ENCODE measurements at regions not wholly inside any gene's neighbourhood (a gene's known extent, or its start where the extent isn't known, plus 50 kb on each side); places are given as distances from the start of the nearest gene placed in this dataset.

DNA sequence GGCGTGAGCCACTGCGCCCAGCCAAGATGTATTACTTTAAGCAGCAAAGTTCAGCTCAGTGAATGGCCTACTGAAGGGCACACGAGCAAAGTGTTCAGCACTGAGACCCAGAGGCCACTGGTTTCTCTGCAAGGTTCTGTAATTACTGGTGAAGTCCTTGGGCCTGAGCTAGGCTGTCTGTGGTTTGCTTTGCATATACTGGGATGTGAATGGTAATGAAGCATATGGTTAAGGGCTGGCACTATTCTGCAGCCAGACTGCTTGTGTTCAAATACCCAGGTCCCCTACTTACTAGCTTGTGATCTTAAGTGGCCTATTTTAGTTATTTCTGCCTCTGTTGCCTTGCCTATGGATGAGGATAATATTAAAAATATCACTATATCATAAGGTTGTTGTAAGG is 72.0 kb downstream of the LLPH start:
- H3K79me2 ChIP-seq (ENCODE audit: control insufficient read depth, insufficient read depth, low read length), result no peaks in the 10 kb centered on the region
- no peak overlapping the region for H3K4me2 ChIP-seq (ENCODE audit: insufficient read depth, low read length)
- no peak for TF ChIP-seq POLR2A (IDR thresholded peaks at IDR 0.05; ENCODE audit: low read depth, low read length)
- TF ChIP-seq JUN (IDR thresholded peaks at IDR 0.05; ENCODE audit: borderline replicate concordance, insufficient read depth, insufficient read length, low read depth), result no peak
- TF ChIP-seq MYC (IDR thresholded peaks at IDR 0.05; ENCODE audit: low read depth, low read length), result no peak
- TF ChIP-seq GATA2 (IDR thresholded peaks at IDR 0.05; ENCODE audit: insufficient read depth, insufficient read length, low read depth, low read length), result no peak
- TF ChIP-seq EZH2 (IDR thresholded peaks at IDR 0.05; ENCODE audit: borderline replicate concordance, low read depth, low read length, severe bottlenecking), result no peak
- no peak for TF ChIP-seq FOS (IDR thresholded peaks at IDR 0.05; ENCODE audit: borderline replicate concordance, insufficient read depth, low read length)
- TF ChIP-seq POLR2AphosphoS5 (IDR thresholded peaks at IDR 0.05; ENCODE audit: insufficient read depth, low read depth, low read length), result no peak
- H3K9me1 ChIP-seq (replicated peaks; ENCODE audit: control insufficient read depth, extremely low read depth, insufficient read depth, low read length), result no peaks in the 10 kb centered on the region
- H3K9me3 ChIP-seq (replicated peaks; ENCODE audit: control insufficient read depth, insufficient read depth, low read length), result no peaks in the 10 kb centered on the region
- peaks cover 4 to 8% of the 10 kb centered on the region in 2 experiments for H3K27me3 ChIP-seq (ENCODE audit: control insufficient read depth in 2 of 2, insufficient read depth in 2 of 2, low read length in 2 of 2)
- BruUV-seq (replicated peaks), result no TSS peak
- no peak for FAIRE-seq
- no peak overlapping the region for H3K4me3 ChIP-seq (replicated peaks in 1 of 3; ENCODE audit: insufficient read depth in 1 of 3, low read depth in 1 of 3, low read length in 3 of 3)
- dilution Hi-C loops (cut with MboI; ENCODE audit: extremely low pct_ligation_motif_present, low sequenced_read_pairs) (no loop called here), intact Hi-C loops (cut with micrococcal nuclease) (no loop called here)
- POLR2A ChIA-PET, result no interaction called here
- H4K20me1 ChIP-seq (replicated peaks; ENCODE audit: control insufficient read depth, extremely low read depth, insufficient read depth, low read length), result no peaks in the 10 kb centered on the region
- H3K9ac ChIP-seq (replicated peaks; ENCODE audit: extremely low read depth, insufficient read depth, low read length), result no peak overlapping the region
- H2AFZ ChIP-seq (ENCODE audit: low read depth, low read length), result no peak overlapping the region
- H3K4me1 ChIP-seq (ENCODE audit: control insufficient read depth, extremely low read depth, insufficient read depth, low read length), result peaks cover 10% of the 10 kb centered on the region
- DNase-seq (ENCODE audit: low read depth, low spot score), result no peak
- CTCF ChIA-PET, result interaction anchor here (1.4 kb wide), 1 partner anchor 13 kb away, joined by 4 read pairs; no protein-coding TSS in a partner anchor
- no peaks in the 10 kb centered on the region for H3K36me3 ChIP-seq (ENCODE audit: control insufficient read depth in 2 of 2, extremely low read depth in 1 of 2, insufficient read depth in 2 of 2, low read length in 2 of 2)
- no peak overlapping the region for H3K27ac ChIP-seq (ENCODE audit: insufficient read depth, low read depth, low read length)

- no peaks in the 10 kb centered on the region for H3K79me2 ChIP-seq (ENCODE audit: control insufficient read depth, insufficient read depth, low read length)
- DNase-seq (ENCODE audit: low read depth, low spot score), result no peak
- ChIA-PET CTCF (interaction anchor here (0.8 to 1.1 kb wide), 3 partner anchors 15 to 499 kb away, joined by 3 to 4 read pairs (median 3); no protein-coding TSS in a partner anchor), POLR2A (no interaction called here)
- no peaks in the 10 kb centered on the region for H3K4me1 ChIP-seq (ENCODE audit: control insufficient read depth, extremely low read depth, insufficient read depth, low read length)
- BruUV-seq (replicated peaks), result no TSS peak
- intact Hi-C loops (cut with micrococcal nuclease), result no loop called here
- no peak for TF ChIP-seq JUN (IDR thresholded peaks at IDR 0.05; ENCODE audit: borderline replicate concordance, insufficient read depth, insufficient read length, low read depth)
- no peak for TF ChIP-seq MAX (IDR thresholded peaks at IDR 0.05; ENCODE audit: insufficient read depth, insufficient read length)
- no peak for TF ChIP-seq CTCF (IDR thresholded peaks at IDR 0.05; ENCODE audit: extremely low read depth in 1 of 2, insufficient read depth in 1 of 2, low read depth in 1 of 2, low read length in 2 of 2)
- TF ChIP-seq POLR2AphosphoS5 (IDR thresholded peaks at IDR 0.05; ENCODE audit: insufficient read depth, low read depth, low read length), result no peak
- TF ChIP-seq FOS (IDR thresholded peaks at IDR 0.05; ENCODE audit: borderline replicate concordance, insufficient read depth, low read length), result no peak
- TF ChIP-seq EZH2 (IDR thresholded peaks at IDR 0.05; ENCODE audit: borderline replicate concordance, low read depth, low read length, severe bottlenecking), result no peak
- no peak for TF ChIP-seq POLR2A (IDR thresholded peaks at IDR 0.05; ENCODE audit: low read depth, low read length)
- TF ChIP-seq MYC (IDR thresholded peaks at IDR 0.05; ENCODE audit: low read depth, low read length), result no peak
- no peak for TF ChIP-seq GATA2 (IDR thresholded peaks at IDR 0.05; ENCODE audit: insufficient read depth, insufficient read length, low read depth, low read length)
- no peak overlapping the region for H3K4me3 ChIP-seq (replicated peaks in 1 of 3; ENCODE audit: insufficient read depth in 1 of 3, low read depth in 1 of 3, low read length in 3 of 3)
- no peaks in the 10 kb centered on the region for H4K20me1 ChIP-seq (replicated peaks; ENCODE audit: control insufficient read depth, extremely low read depth, insufficient read depth, low read length)
- H3K27ac ChIP-seq (ENCODE audit: insufficient read depth, low read depth, low read length), result no peak overlapping the region
- FAIRE-seq, result no peak
- H3K9ac ChIP-seq (replicated peaks; ENCODE audit: extremely low read depth, insufficient read depth, low read length), result no peak overlapping the region
- H3K9me1 ChIP-seq (replicated peaks; ENCODE audit: control insufficient read depth, extremely low read depth, insufficient read depth, low read length), result no peaks in the 10 kb centered on the region
- H3K27me3 ChIP-seq (ENCODE audit: control insufficient read depth in 2 of 2, insufficient read depth in 2 of 2, low read length in 2 of 2), result peaks cover 4 to 14% of the 10 kb centered on the region in 2 experiments
- H3K4me2 ChIP-seq (ENCODE audit: insufficient read depth, low read length), result no peak overlapping the region
- dilution Hi-C loops (cut with MboI; ENCODE audit: extremely low pct_ligation_motif_present, low sequenced_read_pairs), result no loop called here
- H3K9me3 ChIP-seq (replicated peaks; ENCODE audit: control insufficient read depth, insufficient read depth, low read length), result no peaks in the 10 kb centered on the region
- H3K36me3 ChIP-seq (ENCODE audit: control insufficient read depth in 2 of 2, extremely low read depth in 1 of 2, insufficient read depth in 2 of 2, low read length in 2 of 2), result no peaks in the 10 kb centered on the region
- no peak overlapping the region for H2AFZ ChIP-seq (ENCODE audit: low read depth, low read length)
Measured at GRCh38 chr12:66055837-66056319, 74.7 kb downstream of the LLPH start.
